GM18867 (cell line): ENCODE measurements at regions not wholly inside any gene's neighbourhood (a gene's known extent, or its start where the extent isn't known, plus 50 kb on each side); places are given as distances from the start of the nearest gene placed in this dataset.

Experiments
- ATAC-seq: cut with Tn5 transposase; IDR thresholded peaks from one replicate; pipeline ENCODE4 v1.9.1; 2021; ENCODE audit warnings: mild to moderate bottlenecking, moderate library complexity; ENCODE audit not compliant: unreplicated experiment

DNA sequence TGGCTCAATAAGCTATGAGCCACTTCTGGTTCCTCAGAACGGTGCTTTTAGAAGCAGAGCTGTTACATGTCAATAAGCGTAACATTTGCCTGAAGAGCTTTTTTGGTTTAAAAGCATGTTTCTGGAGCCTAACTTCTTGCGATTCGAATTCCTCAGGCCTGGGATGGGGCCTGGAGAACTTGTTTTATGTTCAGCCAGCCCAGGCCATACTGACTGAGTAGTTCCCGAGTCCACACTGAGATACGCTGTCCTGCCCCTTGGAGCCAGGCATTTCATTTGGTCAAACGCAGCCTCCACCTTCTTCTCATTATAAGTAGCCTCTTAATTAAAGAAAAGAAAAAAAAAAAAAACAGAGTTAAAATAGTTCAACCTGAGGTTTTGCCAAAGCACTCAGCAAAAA is 260.6 kb upstream of the ANKRD55 start:
- no peak for ATAC-seq

DNA sequence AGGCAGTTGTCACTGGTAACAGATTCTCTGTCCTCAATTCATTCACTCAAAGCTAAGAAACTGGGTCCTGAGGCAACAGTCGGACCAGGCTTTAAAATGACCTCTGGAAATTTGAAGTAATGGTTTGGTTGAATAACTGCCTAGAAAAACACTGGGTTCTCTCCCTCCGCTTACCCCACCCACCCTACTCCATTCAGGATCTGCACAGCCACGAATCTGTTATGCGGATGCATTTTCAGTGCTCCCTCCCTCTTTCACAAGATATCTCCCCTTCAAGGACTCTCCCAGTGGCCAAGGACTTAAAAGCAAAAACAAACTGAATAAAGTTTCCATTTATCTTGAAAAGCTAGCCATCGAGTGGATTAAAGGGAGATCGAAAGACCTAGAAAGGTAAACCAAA is 260.2 kb upstream of the ANKRD55 start:
- no peak for ATAC-seq

DNA sequence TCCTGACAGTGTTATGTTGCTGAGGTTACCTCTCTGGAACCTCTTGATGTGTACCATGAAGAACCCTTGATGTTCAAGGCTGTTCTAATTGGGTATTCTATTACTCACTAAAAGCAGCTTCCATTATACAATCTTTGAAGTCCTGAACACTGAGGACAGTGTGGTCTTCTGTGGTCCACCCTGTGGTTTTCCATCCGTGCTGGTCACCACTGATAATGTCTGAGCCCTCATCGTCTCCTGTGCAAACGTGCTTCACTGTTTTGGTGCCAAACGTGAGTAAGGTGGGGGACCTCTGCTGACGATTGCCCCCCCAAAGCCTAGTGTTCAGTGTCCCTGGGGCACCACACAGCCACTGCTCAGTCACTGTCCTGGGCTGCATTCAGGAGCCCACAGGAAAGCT is 259.7 kb upstream of the ANKRD55 start:
- no peak for ATAC-seq

DNA sequence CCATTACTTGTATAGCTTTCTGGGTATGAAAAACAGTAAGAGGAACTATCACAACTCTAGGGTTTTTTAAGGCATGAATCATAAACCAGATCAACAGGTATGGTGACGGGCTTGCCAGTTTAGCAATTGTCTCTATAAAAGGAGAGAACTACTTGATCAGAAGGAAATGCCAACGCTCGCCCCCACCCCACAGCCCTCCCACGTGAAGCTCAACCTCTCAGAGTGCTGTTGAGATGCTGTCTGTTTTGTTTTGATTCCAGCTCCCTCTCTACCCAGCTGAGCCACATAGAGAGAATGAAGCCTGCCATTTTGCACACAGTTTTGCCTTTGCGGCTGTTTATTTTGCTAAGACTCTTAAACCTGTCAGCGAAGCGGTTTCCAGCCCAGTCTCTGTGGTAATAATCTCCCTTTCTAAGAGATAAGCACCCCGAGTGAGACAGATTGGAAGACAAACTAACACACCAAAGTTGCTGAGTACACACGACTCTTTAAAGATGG is 257.9 kb upstream of the ANKRD55 start:
- no peak for ATAC-seq

GRCh38 chr5:56489272-56489671 is 256.1 kb upstream of the ANKRD55 start:
- no peak for ATAC-seq

- ATAC-seq: no peak
Observed at GRCh38 chr5:56487528-56488115, 254.5 kb upstream of the ANKRD55 start.

GRCh38 chr5:56482363-56482762 is 249.2 kb upstream of the ANKRD55 start:
- ATAC-seq: no peak

DNA sequence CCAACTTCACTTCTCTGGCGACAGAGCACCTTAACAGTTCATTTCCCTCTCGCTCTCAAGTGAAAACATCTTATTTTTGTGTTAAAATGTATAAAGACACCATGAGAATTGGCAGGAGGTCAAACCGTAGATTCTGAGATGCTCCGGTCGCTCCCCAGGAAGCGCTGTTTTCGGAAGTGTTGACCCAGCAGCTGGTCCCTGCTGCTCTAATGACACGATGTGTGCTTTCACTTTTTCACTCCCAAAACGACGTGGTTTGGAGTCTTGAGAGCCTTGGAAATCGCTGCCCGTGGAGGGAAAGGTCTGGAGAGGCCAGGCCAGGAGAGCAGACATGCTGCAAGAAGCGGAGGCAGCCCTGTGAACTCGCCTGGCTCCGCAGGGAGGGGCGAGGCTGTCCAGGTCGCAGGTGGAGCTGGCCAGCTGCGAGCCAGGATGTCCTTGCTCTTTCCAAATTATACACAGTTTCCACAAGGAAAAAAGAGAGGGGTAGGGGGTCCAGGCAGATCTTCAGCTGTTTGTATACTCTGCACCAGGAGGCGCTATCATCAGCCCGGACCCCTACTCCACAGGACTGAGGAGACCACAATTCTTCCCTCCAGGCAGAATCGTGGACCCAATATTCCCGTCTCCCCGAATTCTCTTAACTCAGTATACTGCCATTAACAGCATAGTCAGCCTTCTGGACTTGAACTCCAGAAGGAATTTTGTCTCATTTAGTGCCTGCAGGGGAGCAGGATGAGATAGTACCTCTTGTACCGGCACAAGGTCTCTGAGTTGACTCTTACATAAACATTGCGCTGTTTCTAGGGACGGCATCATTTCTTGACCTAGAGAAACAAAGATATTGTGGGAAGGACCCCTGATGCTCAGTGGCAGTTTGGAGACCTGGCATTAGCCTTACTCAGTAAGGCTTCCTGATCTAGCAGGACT is 248.6 kb upstream of the ANKRD55 start:
- ATAC-seq: peak; percentile 42

GRCh38 chr5:56480705-56481427 is 247.7 kb upstream of the ANKRD55 start:
- no peak for ATAC-seq

DNA sequence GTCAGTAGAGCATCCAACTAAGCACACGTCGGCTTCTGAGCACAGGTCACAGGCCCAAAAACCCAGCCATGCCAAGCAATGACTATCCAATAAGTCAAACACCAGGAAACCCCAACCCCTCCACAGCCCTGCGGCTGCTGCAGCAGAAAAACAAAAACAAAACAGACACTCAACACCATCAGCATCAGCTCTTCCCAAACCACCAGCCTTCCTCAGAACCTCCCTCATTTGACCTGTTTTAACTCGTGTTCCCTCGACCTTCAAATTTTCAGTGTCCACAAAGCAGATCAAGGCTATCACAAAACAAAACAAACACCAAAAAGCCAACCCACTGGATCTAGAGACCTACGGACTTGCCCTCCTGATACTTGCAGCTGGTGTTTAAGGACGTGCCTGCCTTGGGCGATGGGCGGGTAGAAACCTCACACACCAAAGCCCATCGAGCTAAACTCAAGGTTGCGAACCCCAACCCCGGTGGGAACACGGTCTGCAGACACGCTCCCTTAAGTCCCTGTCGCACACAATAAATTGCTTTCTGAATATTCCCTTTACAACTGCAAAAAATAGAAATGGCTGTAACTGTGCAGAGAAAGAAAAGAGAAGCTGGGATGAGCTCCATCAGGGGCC is 247.1 kb upstream of the ANKRD55 start:
- ATAC-seq: peak; percentile 35

DNA sequence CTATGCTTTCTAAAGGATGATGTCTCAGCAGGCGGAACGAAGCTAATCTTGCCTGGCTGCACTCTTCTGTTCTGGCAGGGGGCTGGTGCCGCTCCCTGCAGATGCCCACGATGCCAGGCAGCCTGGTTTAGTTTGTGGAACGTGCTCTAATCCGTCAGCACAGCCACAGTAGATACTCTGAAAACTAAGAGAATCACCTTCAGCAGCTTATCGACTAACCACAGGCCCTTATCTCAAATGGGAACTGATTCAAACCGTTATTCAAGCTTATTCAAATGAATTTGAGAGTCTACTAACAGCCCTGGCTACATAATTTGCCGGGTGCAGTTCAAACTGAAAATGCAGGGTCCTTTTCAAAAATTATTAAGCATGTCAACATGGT is 246.6 kb upstream of the ANKRD55 start:
- ATAC-seq: peak; percentile 70

DNA sequence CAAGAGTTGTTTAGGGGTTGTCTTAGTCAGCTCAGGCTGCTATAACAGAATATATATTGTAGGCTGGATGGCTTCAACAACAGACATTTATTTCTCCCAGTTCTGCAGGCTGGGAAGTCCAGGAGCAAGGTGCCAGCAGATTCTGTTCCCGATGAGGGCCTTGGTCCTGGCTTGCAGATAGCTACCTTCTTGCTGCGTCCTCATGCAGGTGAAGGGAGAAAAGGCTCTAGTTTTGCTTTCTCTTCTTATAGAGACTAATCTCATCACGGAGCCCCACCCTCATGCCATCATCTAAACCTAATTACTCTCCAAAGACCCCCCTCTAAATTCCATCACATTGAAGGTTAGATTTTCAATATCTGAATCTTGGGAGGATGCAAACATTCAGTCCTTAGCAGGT is 246.0 kb upstream of the ANKRD55 start:
- ATAC-seq: no peak

GRCh38 chr5:56478062-56478461 is 244.9 kb upstream of the ANKRD55 start:
- no peak for ATAC-seq

GRCh38 chr5:56476487-56476856 is 243.3 kb upstream of the ANKRD55 start:
- ATAC-seq: no peak

- no peak for ATAC-seq
Observed at GRCh38 chr5:56475689-56476486, 242.8 kb upstream of the ANKRD55 start.

DNA sequence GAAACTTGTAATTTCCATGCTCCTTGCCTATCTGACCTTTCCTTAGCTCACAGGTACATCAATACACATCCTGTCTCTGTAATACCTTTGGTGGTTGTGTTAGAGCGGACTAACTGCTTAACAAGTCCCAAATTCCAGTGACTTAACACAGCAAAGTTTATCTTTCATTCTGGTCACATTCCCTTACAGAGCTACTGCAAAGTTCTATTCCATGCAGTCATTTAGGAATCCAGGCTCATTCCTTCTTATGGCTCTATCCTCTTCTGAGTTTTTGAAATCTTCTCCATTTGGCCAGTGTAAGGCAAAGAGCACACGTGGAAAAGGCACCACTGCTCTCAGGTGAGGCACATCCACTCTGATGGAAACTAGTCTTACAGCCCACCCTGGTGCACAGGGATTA is 238.6 kb upstream of the ANKRD55 start:
- no peak for ATAC-seq

DNA sequence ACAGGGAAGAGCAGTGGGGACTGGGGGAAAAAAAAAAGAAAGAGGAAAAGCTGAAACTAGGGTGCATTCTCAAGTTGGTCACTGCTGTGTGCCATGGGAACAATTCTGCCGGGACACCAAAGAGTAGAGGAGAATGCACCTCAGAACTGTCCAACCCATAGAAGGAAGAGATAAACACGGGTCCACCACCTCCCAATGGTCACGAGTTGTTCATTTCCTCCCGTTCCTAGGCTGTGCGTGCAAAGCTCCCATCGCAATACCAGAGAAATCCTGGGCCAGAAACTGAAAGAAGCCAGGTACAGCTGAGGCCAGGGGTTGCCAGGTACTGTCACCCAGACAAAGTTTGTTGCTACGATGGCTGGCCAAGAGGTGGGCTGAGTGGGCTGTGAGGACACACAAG is 236.9 kb upstream of the ANKRD55 start:
- ATAC-seq: no peak

- ATAC-seq: no peak
Observed at GRCh38 chr5:56468277-56468676, 235.1 kb upstream of the ANKRD55 start.

- ATAC-seq: no peak
Observed at GRCh38 chr5:56467176-56467717, 234.1 kb upstream of the ANKRD55 start.

DNA sequence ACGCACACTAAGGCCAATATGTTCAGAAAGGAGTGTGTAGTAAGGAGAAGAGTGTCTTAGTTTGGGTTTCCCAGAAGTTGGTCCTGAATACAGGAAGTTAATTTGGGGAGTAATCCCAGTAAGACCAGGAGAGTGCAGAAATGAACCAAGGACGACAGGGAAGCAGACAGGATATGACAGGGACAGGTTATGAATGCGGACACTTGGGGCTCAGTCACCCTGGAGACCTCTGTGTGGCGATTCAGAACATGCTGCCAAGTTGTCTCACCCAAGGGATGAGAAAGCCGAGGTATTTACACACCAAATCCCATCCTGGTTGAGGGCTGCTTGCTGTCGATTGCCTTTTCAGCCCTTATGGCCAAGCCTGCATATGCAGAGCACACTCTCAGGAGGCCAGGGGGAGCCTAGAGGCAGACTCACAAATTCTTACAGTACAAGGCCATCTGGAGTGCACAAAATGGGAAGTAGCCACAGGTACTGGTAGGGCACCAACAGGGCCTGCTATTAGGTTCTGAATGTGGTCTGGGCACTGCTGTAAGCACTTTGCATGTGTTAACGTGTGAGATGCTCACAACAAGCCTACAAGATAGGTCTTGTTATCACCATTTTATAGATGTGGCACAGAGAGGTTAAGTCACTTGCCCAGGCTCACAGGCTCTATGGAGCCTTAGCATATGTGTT is 233.1 kb upstream of the ANKRD55 start:
- ATAC-seq: no peak
